Epithelial cell of proximal tubule (primary cell): ENCODE measurements at regions not wholly inside any gene's neighbourhood (a gene's known extent, or its start where the extent isn't known, plus 50 kb on each side); places are given as distances from the start of the nearest gene placed in this dataset.

ENCODE experiments used
- DNase-seq: peaks from one replicate; pipeline ENCODE4 v3.0.0-alpha.2; 2011; ENCODE audit warnings: low read depth
- H3K4me3 ChIP-seq: 2 replicates; pipeline ENCODE4 v1.5.1; 2011; ENCODE audit warnings: low read depth, mild to moderate bottlenecking, low read length
- CTCF ChIP-seq: conservative IDR thresholded peaks from 2 replicates; pipeline ENCODE4 v1.5.1; 2012; ENCODE audit warnings: low read depth, mild to moderate bottlenecking, low read length

GRCh38 chr1:192929597-192929996 is 120.8 kb downstream of the RGS2 start:
- no peak for DNase-seq
- no peak for TF ChIP-seq CTCF

GRCh38 chr1:192933744-192934143 is 124.9 kb downstream of the RGS2 start:
- no peak for DNase-seq
- no peak for TF ChIP-seq CTCF
- H3K4me3 ChIP-seq = no peak overlapping the region

More at GRCh38 chr1:192929597-192929996, 120.8 kb downstream of the RGS2 start:
- no peak overlapping the region for H3K4me3 ChIP-seq

- no peak for DNase-seq
- TF ChIP-seq CTCF = no peak
- H3K4me3 ChIP-seq = no peak overlapping the region
Measured at GRCh38 chr1:192936313-192937018, 122.7 kb downstream of the UCHL5 start.

- no peak overlapping the region for H3K4me3 ChIP-seq
- TF ChIP-seq CTCF = no peak
- DNase-seq = no peak
Measured at GRCh38 chr1:192937128-192937527, 122.0 kb downstream of the UCHL5 start.

DNA sequence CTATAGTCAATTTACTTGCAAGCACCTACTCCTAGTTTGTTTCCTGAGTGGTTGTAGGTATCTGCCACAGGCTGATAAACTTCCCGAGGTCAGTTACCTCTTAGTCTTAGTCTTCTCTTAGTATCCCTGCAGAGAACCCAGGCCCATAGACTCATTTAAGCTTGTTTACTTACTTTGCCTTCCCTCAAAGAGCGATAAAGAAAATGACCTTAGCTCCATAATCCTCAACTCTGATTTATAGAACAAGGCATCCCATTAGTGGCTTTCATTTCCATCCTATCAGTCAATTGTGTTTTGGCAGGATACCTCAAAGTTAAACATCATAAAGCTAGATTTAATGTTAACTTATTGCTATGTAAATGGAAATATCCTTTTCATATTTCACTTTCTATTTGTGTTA is 119.7 kb downstream of the UCHL5 start:
- TF ChIP-seq CTCF = no peak
- H3K4me3 ChIP-seq = no peak overlapping the region
- no peak for DNase-seq

GRCh38 chr1:192940658-192941057 is 118.5 kb downstream of the UCHL5 start:
- no peak for DNase-seq
- TF ChIP-seq CTCF = no peak

GRCh38 chr1:192941722-192942411 is 117.3 kb downstream of the UCHL5 start:
- TF ChIP-seq CTCF = no peak
- no peak overlapping the region for H3K4me3 ChIP-seq
- DNase-seq = no peak

More at GRCh38 chr1:192940658-192941057, 118.5 kb downstream of the UCHL5 start:
- H3K4me3 ChIP-seq = no peak overlapping the region
